ENCODE measurements at regions not wholly inside any gene's neighbourhood (a gene's known extent, or its start where the extent isn't known, plus 50 kb on each side); places are given as distances from the start of the nearest gene placed in this dataset.

DNA sequence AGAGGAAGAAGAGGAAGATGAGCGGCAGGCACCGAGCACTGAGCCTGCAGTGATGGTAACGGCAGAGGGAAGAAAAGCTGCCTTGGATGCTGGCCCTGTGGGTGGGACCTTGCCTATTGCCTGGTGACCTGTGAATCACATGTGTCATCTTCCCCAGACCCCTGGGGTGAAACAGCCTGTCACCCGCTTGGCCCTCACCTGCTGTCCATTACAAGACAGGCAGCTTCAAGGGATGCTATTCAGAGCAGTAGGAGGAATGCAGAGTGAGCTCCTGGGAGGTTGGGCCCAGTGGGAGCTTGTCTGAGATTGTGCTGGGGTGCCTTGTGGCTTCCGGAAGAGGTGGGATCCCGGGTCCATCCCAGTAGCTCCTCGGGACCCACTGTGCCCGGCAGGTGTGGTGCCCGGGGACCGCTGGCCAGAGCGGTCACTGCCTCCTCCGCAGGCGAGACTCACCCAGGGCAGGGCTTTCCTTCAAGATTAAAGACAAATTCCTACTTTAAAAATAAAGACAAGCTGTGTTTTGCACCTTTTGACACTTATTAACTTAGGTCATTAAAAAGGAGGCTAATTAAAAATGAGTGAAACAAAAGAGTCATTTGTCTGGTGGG, 440.2 kb upstream of the MKI67 start:
- TF ChIP-seq, protein P1, sequence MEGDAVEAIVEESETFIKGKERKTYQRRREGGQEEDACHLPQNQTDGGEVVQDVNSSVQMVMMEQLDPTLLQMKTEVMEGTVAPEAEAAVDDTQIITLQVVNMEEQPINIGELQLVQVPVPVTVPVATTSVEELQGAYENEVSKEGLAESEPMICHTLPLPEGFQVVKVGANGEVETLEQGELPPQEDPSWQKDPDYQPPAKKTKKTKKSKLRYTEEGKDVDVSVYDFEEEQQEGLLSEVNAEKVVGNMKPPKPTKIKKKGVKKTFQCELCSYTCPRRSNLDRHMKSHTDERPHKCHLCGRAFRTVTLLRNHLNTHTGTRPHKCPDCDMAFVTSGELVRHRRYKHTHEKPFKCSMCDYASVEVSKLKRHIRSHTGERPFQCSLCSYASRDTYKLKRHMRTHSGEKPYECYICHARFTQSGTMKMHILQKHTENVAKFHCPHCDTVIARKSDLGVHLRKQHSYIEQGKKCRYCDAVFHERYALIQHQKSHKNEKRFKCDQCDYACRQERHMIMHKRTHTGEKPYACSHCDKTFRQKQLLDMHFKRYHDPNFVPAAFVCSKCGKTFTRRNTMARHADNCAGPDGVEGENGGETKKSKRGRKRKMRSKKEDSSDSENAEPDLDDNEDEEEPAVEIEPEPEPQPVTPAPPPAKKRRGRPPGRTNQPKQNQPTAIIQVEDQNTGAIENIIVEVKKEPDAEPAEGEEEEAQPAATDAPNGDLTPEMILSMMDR (IDR thresholded peaks at IDR 0.05; ENCODE audit: poor library complexity, severe bottlenecking), result no peak
- TF ChIP-seq, protein P2, sequence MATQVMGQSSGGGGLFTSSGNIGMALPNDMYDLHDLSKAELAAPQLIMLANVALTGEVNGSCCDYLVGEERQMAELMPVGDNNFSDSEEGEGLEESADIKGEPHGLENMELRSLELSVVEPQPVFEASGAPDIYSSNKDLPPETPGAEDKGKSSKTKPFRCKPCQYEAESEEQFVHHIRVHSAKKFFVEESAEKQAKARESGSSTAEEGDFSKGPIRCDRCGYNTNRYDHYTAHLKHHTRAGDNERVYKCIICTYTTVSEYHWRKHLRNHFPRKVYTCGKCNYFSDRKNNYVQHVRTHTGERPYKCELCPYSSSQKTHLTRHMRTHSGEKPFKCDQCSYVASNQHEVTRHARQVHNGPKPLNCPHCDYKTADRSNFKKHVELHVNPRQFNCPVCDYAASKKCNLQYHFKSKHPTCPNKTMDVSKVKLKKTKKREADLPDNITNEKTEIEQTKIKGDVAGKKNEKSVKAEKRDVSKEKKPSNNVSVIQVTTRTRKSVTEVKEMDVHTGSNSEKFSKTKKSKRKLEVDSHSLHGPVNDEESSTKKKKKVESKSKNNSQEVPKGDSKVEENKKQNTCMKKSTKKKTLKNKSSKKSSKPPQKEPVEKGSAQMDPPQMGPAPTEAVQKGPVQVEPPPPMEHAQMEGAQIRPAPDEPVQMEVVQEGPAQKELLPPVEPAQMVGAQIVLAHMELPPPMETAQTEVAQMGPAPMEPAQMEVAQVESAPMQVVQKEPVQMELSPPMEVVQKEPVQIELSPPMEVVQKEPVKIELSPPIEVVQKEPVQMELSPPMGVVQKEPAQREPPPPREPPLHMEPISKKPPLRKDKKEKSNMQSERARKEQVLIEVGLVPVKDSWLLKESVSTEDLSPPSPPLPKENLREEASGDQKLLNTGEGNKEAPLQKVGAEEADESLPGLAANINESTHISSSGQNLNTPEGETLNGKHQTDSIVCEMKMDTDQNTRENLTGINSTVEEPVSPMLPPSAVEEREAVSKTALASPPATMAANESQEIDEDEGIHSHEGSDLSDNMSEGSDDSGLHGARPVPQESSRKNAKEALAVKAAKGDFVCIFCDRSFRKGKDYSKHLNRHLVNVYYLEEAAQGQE (IDR thresholded peaks at IDR 0.05; ENCODE audit: borderline replicate concordance), result no peak
- TF ChIP-seq RAD21 (conservative IDR thresholded peaks at IDR 0.05), result no peak
- TF ChIP-seq POLR2AphosphoS5 (IDR thresholded peaks at IDR 0.05), result no peak
- TF ChIP-seq EP300 (conservative IDR thresholded peaks at IDR 0.05; ENCODE audit: poor library complexity, severe bottlenecking), result no peak
- TF ChIP-seq TAF1 (IDR thresholded peaks at IDR 0.05; ENCODE audit: low read depth), result no peak
- TF ChIP-seq MXI1 (conservative IDR thresholded peaks at IDR 0.05; ENCODE audit: poor library complexity, severe bottlenecking), result no peak
